ENCODE measurements at regions not wholly inside any gene's neighbourhood (a gene's known extent, or its start where the extent isn't known, plus 50 kb on each side); places are given as distances from the start of the nearest gene placed in this dataset.

DNA sequence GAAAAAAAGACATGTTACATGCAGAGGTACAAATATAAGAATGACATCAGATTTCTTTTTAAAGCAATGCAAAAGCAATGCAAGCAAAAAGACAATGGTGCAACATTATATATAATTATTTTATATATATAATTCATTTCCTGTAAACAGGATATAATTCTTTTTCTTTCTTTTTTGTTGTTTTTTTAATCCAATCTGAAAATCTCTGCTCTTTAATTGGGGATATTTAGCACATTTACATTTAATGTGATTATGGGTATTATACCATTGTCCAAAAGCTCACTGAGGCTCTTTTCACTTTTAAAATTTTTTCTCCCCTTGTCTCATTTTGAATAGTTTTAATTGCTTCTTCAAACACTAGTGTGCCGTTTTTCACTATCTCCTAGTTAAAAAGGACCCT is 148.9 kb downstream of the FGF18 start:
- intact Hi-C loops (cut with micrococcal nuclease) = no loop called here
- H3K27me3 Mint-ChIP-seq = peaks cover 12% of the 10 kb centered on the region
- H3K79me2 ChIP-seq (ENCODE audit: control insufficient read depth, insufficient read depth, low read length) = no peaks in the 10 kb centered on the region
- H4K20me1 ChIP-seq (ENCODE audit: control insufficient read depth, insufficient read depth, low read length, poor library complexity, severe bottlenecking) = no peaks in the 10 kb centered on the region
- ATAC-seq (ENCODE audit: low read depth) = no peak
- H2AFZ ChIP-seq (ENCODE audit: insufficient read depth, low read depth, low read length, poor library complexity, severe bottlenecking) = no peak overlapping the region
- WGBS (ENCODE audit: insufficient coverage) = no CpG with 5 or more reads among the region's 1 CpG
- CTCF ChIA-PET = no interaction called here
- no peaks in the 10 kb centered on the region for H3K4me1 Mint-ChIP-seq
- DNase-seq = no peak
- no peak overlapping the region for H3K27ac ChIP-seq (ENCODE audit: low read length in 2 of 2)
- H3K4me3 Mint-ChIP-seq = no peak overlapping the region
- H3K9me3 ChIP-seq (ENCODE audit: control extremely low read depth in 1 of 3, control insufficient read depth in 2 of 3, insufficient read depth in 1 of 3, low read length in 2 of 3) = peaks cover 0 to 11% (median 3%) of the 10 kb centered on the region in 3 donors
- H3K4me1 ChIP-seq (ENCODE audit: control insufficient read depth in 2 of 2, insufficient read depth in 2 of 2, low read length in 2 of 2) = no peaks in the 10 kb centered on the region
- no peak overlapping the region for H3K9ac ChIP-seq (ENCODE audit: low read length)
- POLR2A ChIA-PET = no interaction called here
- peaks cover 16% of the 10 kb centered on the region for H3K9me3 Mint-ChIP-seq (ENCODE audit: insufficient read depth)
- H3K36me3 ChIP-seq (replicated peaks in 1 of 2; ENCODE audit: control extremely low read depth in 1 of 2, control insufficient read depth in 1 of 2, extremely low read depth in 1 of 2, insufficient read depth in 2 of 2, low read length in 1 of 2) = no peaks in the 10 kb centered on the region
- TF ChIP-seq, protein P1, sequence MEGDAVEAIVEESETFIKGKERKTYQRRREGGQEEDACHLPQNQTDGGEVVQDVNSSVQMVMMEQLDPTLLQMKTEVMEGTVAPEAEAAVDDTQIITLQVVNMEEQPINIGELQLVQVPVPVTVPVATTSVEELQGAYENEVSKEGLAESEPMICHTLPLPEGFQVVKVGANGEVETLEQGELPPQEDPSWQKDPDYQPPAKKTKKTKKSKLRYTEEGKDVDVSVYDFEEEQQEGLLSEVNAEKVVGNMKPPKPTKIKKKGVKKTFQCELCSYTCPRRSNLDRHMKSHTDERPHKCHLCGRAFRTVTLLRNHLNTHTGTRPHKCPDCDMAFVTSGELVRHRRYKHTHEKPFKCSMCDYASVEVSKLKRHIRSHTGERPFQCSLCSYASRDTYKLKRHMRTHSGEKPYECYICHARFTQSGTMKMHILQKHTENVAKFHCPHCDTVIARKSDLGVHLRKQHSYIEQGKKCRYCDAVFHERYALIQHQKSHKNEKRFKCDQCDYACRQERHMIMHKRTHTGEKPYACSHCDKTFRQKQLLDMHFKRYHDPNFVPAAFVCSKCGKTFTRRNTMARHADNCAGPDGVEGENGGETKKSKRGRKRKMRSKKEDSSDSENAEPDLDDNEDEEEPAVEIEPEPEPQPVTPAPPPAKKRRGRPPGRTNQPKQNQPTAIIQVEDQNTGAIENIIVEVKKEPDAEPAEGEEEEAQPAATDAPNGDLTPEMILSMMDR (IDR thresholded peaks at IDR 0.05) = no peak
- TF ChIP-seq EZH2 (IDR thresholded peaks at IDR 0.05; ENCODE audit: borderline replicate concordance, insufficient read depth, low read depth, low read length, poor library complexity, severe bottlenecking) = no peak
- no peak overlapping the region for H3K27ac Mint-ChIP-seq
- H3K27me3 ChIP-seq (replicated peaks in 1 of 4; ENCODE audit: control extremely low read depth in 1 of 4, control insufficient read depth in 3 of 4, insufficient read depth in 4 of 4, low read length in 3 of 4) = no peaks in the 10 kb centered on the region
- H3K4me2 ChIP-seq (replicated peaks; ENCODE audit: low read depth, low read length, poor library complexity, severe bottlenecking) = no peak overlapping the region
- H3K4me3 ChIP-seq (ENCODE audit: control extremely low read depth in 1 of 5, extremely low read depth in 1 of 5, insufficient read depth in 1 of 5, low read depth in 2 of 5, low read length in 4 of 5) = no peak overlapping the region

DNA sequence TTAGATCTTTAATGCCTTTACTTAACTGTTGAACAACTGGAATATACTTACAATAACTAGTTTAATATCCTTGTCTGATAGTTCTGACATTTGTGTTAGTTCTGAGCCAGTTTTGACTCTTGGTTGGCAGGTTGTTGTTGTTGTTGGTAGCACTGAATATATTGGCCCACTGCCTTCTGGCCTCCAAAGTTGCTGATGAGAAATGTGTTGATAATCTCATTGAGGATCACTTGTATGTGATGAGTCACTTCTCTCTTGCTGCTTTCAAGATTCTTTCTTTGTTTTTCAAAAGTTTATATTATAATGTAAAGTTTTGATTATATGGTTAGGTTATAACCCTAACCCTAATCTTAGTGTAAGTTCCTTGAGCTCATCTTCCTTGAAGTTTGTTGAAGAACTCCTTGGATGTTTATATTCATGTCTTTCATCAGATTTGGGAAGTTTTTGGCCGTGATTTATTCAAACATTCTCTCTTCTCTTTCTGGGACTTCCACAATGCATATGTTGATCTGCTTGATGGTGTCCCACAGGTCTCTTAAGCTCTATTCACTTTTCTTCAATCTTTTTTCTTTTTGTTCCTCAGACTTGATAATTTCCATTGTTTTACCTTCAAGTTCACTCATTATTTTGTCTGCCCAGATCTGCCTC is 149.7 kb downstream of the FGF18 start:
- H3K9ac ChIP-seq (ENCODE audit: low read length) = no peak overlapping the region
- Mint-ChIP-seq H3K4me1 (no peaks in the 10 kb centered on the region), H3K27me3 (peaks cover 9% of the 10 kb centered on the region), H3K27ac (no peak overlapping the region), H3K9me3 (ENCODE audit: insufficient read depth) (peaks cover 16% of the 10 kb centered on the region), H3K4me3 (no peak overlapping the region)
- H3K36me3 ChIP-seq (replicated peaks in 1 of 2; ENCODE audit: control extremely low read depth in 1 of 2, control insufficient read depth in 1 of 2, extremely low read depth in 1 of 2, insufficient read depth in 2 of 2, low read length in 1 of 2) = no peaks in the 10 kb centered on the region
- H2AFZ ChIP-seq (ENCODE audit: insufficient read depth, low read depth, low read length, poor library complexity, severe bottlenecking) = no peak overlapping the region
- DNase-seq (no peak), ATAC-seq (ENCODE audit: low read depth) (no peak)
- no peak for TF ChIP-seq EZH2 (IDR thresholded peaks at IDR 0.05; ENCODE audit: borderline replicate concordance, insufficient read depth, low read depth, low read length, poor library complexity, severe bottlenecking)
- TF ChIP-seq, protein P1 (IDR thresholded peaks at IDR 0.05) = no peak
- whole genome bisulfite sequencing (ENCODE audit: insufficient coverage) = no CpG with 5 or more reads among the region's 1 CpG
- no peaks in the 10 kb centered on the region for H3K79me2 ChIP-seq (ENCODE audit: control insufficient read depth, insufficient read depth, low read length)
- intact Hi-C loops (cut with micrococcal nuclease) = no loop called here
- no peak overlapping the region for H3K4me3 ChIP-seq (ENCODE audit: control extremely low read depth in 1 of 5, extremely low read depth in 1 of 5, insufficient read depth in 1 of 5, low read depth in 2 of 5, low read length in 4 of 5)
- no peaks in the 10 kb centered on the region for H4K20me1 ChIP-seq (ENCODE audit: control insufficient read depth, insufficient read depth, low read length, poor library complexity, severe bottlenecking)
- H3K4me2 ChIP-seq (replicated peaks; ENCODE audit: low read depth, low read length, poor library complexity, severe bottlenecking) = no peak overlapping the region
- peaks cover 0 to 11% (median 3%) of the 10 kb centered on the region in 3 donors for H3K9me3 ChIP-seq (ENCODE audit: control extremely low read depth in 1 of 3, control insufficient read depth in 2 of 3, insufficient read depth in 1 of 3, low read length in 2 of 3)
- no peak overlapping the region for H3K27ac ChIP-seq (ENCODE audit: low read length in 2 of 2)
- CTCF ChIA-PET = no interaction called here
- no peaks in the 10 kb centered on the region for H3K27me3 ChIP-seq (replicated peaks in 1 of 4; ENCODE audit: control extremely low read depth in 1 of 4, control insufficient read depth in 3 of 4, insufficient read depth in 4 of 4, low read length in 3 of 4)
- POLR2A ChIA-PET = no interaction called here
- no peaks in the 10 kb centered on the region for H3K4me1 ChIP-seq (ENCODE audit: control insufficient read depth in 2 of 2, insufficient read depth in 2 of 2, low read length in 2 of 2)
